ENCODE measurements at regions not wholly inside any gene's neighbourhood (a gene's known extent, or its start where the extent isn't known, plus 50 kb on each side); places are given as distances from the start of the nearest gene placed in this dataset.
"Not testable (repeated sequence)": the region's sequence is repeated elsewhere in the genome, so short reads cannot be mapped to it uniquely, and the experiment has no call there.

DNA sequence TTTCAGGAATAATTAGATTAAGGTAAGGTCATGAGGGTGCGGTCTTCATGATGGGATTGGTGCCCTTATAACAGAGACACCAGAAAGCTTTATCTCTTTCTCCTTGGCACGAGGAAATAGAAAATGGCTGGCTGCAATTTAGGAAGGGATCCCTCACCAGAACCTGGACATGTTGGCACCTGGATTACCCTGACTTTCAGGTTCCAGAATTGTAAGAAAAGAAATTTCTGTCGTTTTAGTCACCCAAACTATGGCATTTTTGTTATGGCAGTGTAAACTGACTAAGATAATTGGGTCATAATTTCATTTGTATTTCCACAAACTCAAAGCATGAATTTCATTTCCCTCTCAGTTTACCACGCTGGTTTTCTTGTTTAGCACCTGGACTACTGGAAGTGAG is 473.6 kb downstream of the PTH2R start:
- TF ChIP-seq, protein P1, sequence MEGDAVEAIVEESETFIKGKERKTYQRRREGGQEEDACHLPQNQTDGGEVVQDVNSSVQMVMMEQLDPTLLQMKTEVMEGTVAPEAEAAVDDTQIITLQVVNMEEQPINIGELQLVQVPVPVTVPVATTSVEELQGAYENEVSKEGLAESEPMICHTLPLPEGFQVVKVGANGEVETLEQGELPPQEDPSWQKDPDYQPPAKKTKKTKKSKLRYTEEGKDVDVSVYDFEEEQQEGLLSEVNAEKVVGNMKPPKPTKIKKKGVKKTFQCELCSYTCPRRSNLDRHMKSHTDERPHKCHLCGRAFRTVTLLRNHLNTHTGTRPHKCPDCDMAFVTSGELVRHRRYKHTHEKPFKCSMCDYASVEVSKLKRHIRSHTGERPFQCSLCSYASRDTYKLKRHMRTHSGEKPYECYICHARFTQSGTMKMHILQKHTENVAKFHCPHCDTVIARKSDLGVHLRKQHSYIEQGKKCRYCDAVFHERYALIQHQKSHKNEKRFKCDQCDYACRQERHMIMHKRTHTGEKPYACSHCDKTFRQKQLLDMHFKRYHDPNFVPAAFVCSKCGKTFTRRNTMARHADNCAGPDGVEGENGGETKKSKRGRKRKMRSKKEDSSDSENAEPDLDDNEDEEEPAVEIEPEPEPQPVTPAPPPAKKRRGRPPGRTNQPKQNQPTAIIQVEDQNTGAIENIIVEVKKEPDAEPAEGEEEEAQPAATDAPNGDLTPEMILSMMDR (conservative IDR thresholded peaks at IDR 0.05), result no peak
- no peak for TF ChIP-seq ZFX (IDR thresholded peaks at IDR 0.05)
- no peak overlapping the region for H3K27ac ChIP-seq

DNA sequence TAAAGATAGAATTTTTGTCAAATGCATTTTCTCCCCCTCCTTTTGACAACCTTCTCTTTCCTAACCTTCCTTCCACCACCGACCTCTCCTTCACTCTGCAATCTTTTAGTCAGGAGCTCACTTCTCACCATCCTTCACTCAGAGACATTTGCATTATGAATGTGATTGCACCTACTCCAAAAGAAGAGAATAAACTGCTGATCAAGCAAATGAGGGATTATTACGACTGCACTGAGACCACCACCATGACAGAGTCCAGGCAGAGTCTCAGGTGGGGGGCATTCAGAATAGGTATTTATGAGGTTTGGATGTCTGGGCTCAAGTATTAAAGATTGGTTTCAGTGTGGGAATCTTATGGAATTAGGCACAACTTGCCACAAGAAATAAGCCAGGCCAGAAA is 483.9 kb downstream of the PTH2R start:
- no peak overlapping the region for H3K27ac ChIP-seq
- TF ChIP-seq ZFX (IDR thresholded peaks at IDR 0.05), result no peak
- TF ChIP-seq, protein P1 (conservative IDR thresholded peaks at IDR 0.05), result no peak

DNA sequence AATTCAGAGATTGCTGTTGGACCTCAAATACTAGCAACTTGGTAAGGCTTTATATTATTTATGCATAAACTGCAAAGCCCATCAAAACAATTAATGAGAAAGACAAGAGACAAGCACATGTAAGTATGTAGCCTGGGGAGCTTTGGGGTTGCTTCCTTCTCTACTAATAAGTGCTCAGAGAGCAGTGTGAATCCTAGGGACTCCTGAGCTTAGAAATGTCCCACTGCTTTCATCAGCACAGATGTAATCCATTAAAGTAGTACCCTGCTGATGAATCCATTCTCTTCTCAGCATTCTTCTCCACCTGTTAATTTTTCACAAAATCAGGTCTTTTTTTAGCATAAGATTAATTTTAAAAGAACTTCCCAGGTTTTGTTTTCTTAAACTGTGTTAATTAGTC is 485.6 kb downstream of the PTH2R start:
- TF ChIP-seq, protein P1 (conservative IDR thresholded peaks at IDR 0.05), result no peak
- TF ChIP-seq ZFX (IDR thresholded peaks at IDR 0.05), result no peak
- H3K27ac ChIP-seq, result no peak overlapping the region

DNA sequence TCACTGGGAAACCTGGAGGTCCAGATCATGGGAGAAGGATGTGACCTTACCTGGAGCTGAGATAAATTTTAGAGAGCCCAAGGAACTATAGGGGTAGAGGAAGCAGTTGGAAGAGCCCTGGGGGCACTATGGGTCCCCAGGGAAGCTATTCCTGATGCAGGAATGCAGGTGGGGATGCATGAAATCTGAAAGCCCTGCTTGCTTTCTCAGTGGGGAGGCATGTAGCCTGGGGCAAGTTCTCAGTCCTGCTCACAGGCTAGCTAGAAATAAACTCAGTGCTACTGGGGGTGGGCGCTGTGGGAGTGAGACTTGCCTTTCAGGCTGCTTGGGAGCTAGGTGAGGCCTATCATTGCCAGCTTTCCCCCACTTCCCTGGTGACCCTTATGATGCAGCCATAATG is 499.7 kb downstream of the PTH2R start:
- TF ChIP-seq ZFX (IDR thresholded peaks at IDR 0.05), result no peak
- TF ChIP-seq, protein P1 (conservative IDR thresholded peaks at IDR 0.05), result no peak
- H3K27ac ChIP-seq, result no peak overlapping the region

DNA sequence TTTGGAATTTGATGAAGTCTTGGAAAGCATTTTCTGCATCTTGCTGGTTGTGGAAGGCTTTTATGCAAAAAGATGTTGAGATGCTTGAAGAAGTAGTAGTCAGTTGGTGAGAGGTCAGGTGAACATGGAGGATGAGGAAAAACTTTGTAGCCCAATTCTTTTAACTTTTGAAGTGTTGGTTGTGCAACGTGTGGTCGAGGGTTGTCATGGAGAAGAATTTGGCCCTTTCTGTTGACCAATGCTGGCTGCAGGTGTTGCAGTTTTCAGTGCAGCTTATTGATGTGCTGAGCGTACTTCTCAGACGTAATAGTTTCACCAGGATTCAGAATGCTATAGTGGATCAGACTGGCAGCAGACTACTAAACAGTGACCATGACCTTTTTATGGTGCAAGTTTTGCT is 508.4 kb upstream of the MAP2 start:
- TF ChIP-seq, protein P1 (conservative IDR thresholded peaks at IDR 0.05), result no peak
- TF ChIP-seq ZFX (IDR thresholded peaks at IDR 0.05), result no peak
- no peak overlapping the region for H3K27ac ChIP-seq

DNA sequence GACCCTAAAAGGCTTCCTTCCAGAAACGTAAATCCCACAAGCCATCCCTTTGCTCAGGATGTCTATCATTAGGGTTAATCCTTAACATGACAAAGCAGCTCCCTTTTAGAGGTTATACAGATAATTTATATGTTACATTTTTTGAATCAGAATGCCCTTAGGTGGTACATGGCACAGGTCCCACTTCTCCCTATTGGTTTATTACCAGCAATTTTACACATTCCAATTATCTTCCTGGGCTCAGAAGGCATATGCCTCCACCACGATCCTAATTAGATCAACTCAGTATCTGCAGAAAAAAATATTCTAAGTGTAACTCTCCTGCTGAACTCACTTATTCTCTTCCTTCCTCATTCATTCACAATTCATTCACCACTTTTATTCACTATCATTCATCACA is 507.0 kb upstream of the MAP2 start:
- H3K27ac ChIP-seq, result no peak overlapping the region
- TF ChIP-seq, protein P1 (conservative IDR thresholded peaks at IDR 0.05), result no peak
- no peak for TF ChIP-seq ZFX (IDR thresholded peaks at IDR 0.05)

DNA sequence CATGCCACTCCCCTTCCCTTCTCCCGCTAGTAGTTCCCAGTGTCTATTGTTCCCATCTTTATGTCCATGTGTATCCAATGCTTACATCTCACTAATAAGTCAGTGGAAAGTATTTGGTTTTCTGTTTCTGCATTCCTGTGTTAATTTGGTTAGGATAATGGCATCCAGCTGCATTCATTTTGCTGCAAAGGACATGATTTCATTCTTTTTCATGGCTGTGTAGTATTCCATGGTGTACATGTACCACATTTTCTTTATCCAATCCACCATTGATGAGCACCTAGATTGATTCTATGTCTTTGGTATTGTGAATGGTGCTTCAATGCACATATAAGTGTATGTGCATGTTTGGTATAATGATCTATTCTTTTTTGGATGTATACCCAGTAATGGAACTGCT is 502.5 kb upstream of the MAP2 start:
- not testable (repeated sequence) for H3K27ac ChIP-seq

DNA sequence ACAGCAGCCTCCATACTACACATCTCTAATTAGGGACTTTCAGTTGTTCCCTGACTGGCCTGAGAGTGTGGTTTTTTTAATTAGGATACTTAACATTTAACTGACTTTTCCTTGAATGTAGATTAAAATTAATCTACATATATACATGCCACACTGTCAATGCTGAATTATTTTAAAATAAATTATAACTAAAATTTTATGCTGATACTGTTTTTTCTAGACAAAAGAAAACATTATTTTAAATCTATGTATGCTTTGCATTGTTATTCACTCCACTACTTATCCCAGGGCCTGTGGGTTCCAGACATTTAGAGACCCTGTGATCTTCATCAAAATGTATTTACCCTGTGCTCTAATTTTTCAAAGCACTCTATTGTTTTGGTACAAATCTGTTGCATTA is 496.0 kb upstream of the MAP2 start:
- TF ChIP-seq, protein P1 (conservative IDR thresholded peaks at IDR 0.05), result no peak
- TF ChIP-seq ZFX (IDR thresholded peaks at IDR 0.05), result no peak
- H3K27ac ChIP-seq, result no peak overlapping the region
